BLaER1 treated with 17β-estradiol and CSF1 and Interleukin-3, amounts not matched to agents 10 nM and 100 nM (cell line): ENCODE measurements at regions not wholly inside any gene's neighbourhood (a gene's known extent, or its start where the extent isn't known, plus 50 kb on each side); places are given as distances from the start of the nearest gene placed in this dataset.

Experiments used
- H3K27ac ChIP-seq, 11 experiments: shearing (Covaris generic); formaldehyde crosslinking; 2 replicates each; pipeline ENCODE4 v1.8.1; 2022
- H3K27me3 ChIP-seq, 11 experiments: shearing (Covaris generic); formaldehyde crosslinking; 2 replicates each; pipeline ENCODE4 v1.8.1; 2022
- H3K36me3 ChIP-seq, 11 experiments: shearing (Covaris generic); formaldehyde crosslinking; 2 replicates each; pipeline ENCODE4 v1.8.1; 2022
- H3K4me1 ChIP-seq, 10 experiments: shearing (Covaris generic); formaldehyde crosslinking; 2 replicates each; pipeline ENCODE4 v1.8.1; 2022
- H3K4me2 ChIP-seq, 11 experiments: shearing (Covaris generic); formaldehyde crosslinking; 2 replicates each; pipeline ENCODE4 v1.8.1; 2022
- H3K4me3 ChIP-seq, 10 experiments: shearing (Covaris generic); formaldehyde crosslinking; 2 replicates each; pipeline ENCODE4 v1.8.1; 2022
- H3K9ac ChIP-seq, 11 experiments: shearing (Covaris generic); formaldehyde crosslinking; 2 replicates each; pipeline ENCODE4 v1.8.1; 2022
- H3K9me3 ChIP-seq, 11 experiments: shearing (Covaris generic); formaldehyde crosslinking; replicated peaks in 1 of 11; 2 replicates each; pipeline ENCODE4 v1.8.1; 2022
- H4K20me1 ChIP-seq, 11 experiments: shearing (Covaris generic); formaldehyde crosslinking; 2 replicates each; pipeline ENCODE4 v1.8.1; 2022
- Cebpa-rat ChIP-seq, 11 experiments: shearing (Covaris generic); IDR thresholded peaks; 2 replicates each; pipeline ENCODE4 v1.8.1; 2022

DNA sequence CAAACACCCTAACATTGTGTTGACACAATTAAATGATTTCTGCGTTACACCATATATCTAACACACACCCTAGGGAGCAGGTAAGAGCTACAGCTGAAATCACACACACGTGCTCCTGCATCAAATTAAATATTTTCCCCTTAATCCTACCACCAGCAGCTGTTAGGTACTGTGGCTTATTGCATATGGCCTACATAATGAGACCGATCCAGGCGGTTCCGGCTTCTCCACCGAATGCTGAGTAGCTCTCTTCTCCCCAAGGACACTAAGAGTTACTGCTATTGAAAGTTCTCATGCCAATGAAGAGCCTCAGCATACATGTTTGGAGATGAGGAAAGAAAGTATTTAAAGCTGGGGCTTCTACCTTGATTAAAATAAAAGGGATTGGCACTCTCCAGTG lies 472.2 kb upstream of the STXBP6 start:
- no peak for TF ChIP-seq Cebpa-rat (IDR thresholded peaks at IDR 0.05)
- H3K9ac ChIP-seq = no peak overlapping the region
- no peaks in the 10 kb centered on the region for H3K27me3 ChIP-seq
- H3K4me1 ChIP-seq = no peaks in the 10 kb centered on the region
- H4K20me1 ChIP-seq = no peaks in the 10 kb centered on the region
- no peak overlapping the region for H3K27ac ChIP-seq
- H3K4me2 ChIP-seq = no peak overlapping the region
- H3K4me3 ChIP-seq = no peak overlapping the region
- H3K9me3 ChIP-seq = no peaks in the 10 kb centered on the region
- no peaks in the 10 kb centered on the region for H3K36me3 ChIP-seq

DNA sequence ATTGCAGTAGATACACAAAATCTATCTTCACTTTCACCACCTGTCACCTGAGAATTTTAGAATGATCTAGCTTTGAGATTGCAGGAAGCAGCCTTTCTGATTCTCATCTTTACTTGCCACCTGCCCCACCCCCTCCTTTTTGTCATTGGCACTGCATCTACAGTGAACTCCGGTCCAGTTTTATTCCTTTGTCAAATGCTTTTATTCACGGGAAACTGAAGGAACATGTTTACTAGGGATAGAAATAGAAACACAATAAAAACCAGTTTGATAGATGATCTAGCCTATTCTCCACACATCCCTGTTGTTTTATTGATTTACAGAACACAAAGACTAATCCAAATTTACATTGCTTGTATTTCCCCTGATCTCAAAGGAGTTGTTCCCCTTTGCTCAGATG lies 471.7 kb upstream of the STXBP6 start:
- Histone ChIP-seq H3K36me3 (no peaks in the 10 kb centered on the region), H3K9me3 (no peaks in the 10 kb centered on the region), H3K4me2 (no peak overlapping the region)

GRCh38 chr14:25520821-25521220 lies 470.9 kb upstream of the STXBP6 start:
- Histone ChIP-seq H3K9ac (no peak overlapping the region), H4K20me1 (no peaks in the 10 kb centered on the region), H3K9me3 (peaks cover 0 to 7% (median 0%) of the 10 kb centered on the region in 11 experiments; a peak in 4 of 22 replicates), H3K27me3 (no peaks in the 10 kb centered on the region), H3K4me2 (no peak overlapping the region), H3K4me1 (no peaks in the 10 kb centered on the region; a peak in 1 of 20 replicates), H3K4me3 (no peak overlapping the region), H3K36me3 (no peaks in the 10 kb centered on the region), H3K27ac (no peak overlapping the region)
- no peak for TF ChIP-seq Cebpa-rat (IDR thresholded peaks at IDR 0.05)

More for the DNA sequence above, 471.7 kb upstream of the STXBP6 start:
- H4K20me1 ChIP-seq = no peaks in the 10 kb centered on the region
- H3K4me3 ChIP-seq = no peak overlapping the region
- no peaks in the 10 kb centered on the region for H3K27me3 ChIP-seq
- H3K4me1 ChIP-seq = no peaks in the 10 kb centered on the region; a peak in 1 of 20 replicates
- no peak for TF ChIP-seq Cebpa-rat (IDR thresholded peaks at IDR 0.05)
- no peak overlapping the region for H3K27ac ChIP-seq
- no peak overlapping the region for H3K9ac ChIP-seq

GRCh38 chr14:25518364-25518763 lies 468.4 kb upstream of the STXBP6 start:
- Histone ChIP-seq H4K20me1 (no peaks in the 10 kb centered on the region), H3K9me3 (peaks cover 0 to 23% (median 0%) of the 10 kb centered on the region in 11 experiments; a peak in 5 of 22 replicates), H3K9ac (no peak overlapping the region), H3K4me1 (no peaks in the 10 kb centered on the region; a peak in 1 of 20 replicates), H3K4me3 (no peak overlapping the region), H3K36me3 (no peaks in the 10 kb centered on the region), H3K27ac (no peak overlapping the region), H3K4me2 (no peak overlapping the region), H3K27me3 (no peaks in the 10 kb centered on the region)
- TF ChIP-seq Cebpa-rat (IDR thresholded peaks at IDR 0.05) = no peak

GRCh38 chr14:25516838-25517237 lies 466.9 kb upstream of the STXBP6 start:
- Histone ChIP-seq H3K4me2 (no peak overlapping the region), H3K9me3 (peaks cover 0 to 31% (median 0%) of the 10 kb centered on the region in 11 experiments; a peak in 5 of 22 replicates), H3K36me3 (no peaks in the 10 kb centered on the region), H3K27me3 (no peaks in the 10 kb centered on the region), H3K9ac (no peak overlapping the region), H3K4me3 (no peak overlapping the region), H3K4me1 (no peaks in the 10 kb centered on the region; a peak in 1 of 20 replicates), H4K20me1 (no peaks in the 10 kb centered on the region), H3K27ac (no peak overlapping the region)
- TF ChIP-seq Cebpa-rat (IDR thresholded peaks at IDR 0.05) = no peak

GRCh38 chr14:25508845-25509244 lies 458.9 kb upstream of the STXBP6 start:
- Histone ChIP-seq H3K4me2 (no peak overlapping the region), H3K27me3 (no peaks in the 10 kb centered on the region), H3K27ac (no peak overlapping the region), H3K9me3 (peaks cover 0 to 10% (median 0%) of the 10 kb centered on the region in 11 experiments; a peak in 2 of 22 replicates), H3K4me3 (no peak overlapping the region), H3K9ac (no peak overlapping the region), H4K20me1 (no peaks in the 10 kb centered on the region), H3K4me1 (peaks cover 0 to 14% (median 0%) of the 10 kb centered on the region in 10 experiments; a peak in 4 of 20 replicates), H3K36me3 (no peaks in the 10 kb centered on the region)
- TF ChIP-seq Cebpa-rat (IDR thresholded peaks at IDR 0.05) = no peak

GRCh38 chr14:25501749-25502148 lies 451.8 kb upstream of the STXBP6 start:
- Histone ChIP-seq H3K27ac (no peak overlapping the region), H3K4me1 (peaks cover 0 to 14% (median 0%) of the 10 kb centered on the region in 10 experiments; a peak in 4 of 20 replicates), H3K9me3 (no peaks in the 10 kb centered on the region; a peak in 1 of 22 replicates), H4K20me1 (no peaks in the 10 kb centered on the region), H3K27me3 (no peaks in the 10 kb centered on the region), H3K4me2 (no peak overlapping the region), H3K36me3 (no peaks in the 10 kb centered on the region), H3K4me3 (no peak overlapping the region), H3K9ac (no peak overlapping the region)
- TF ChIP-seq Cebpa-rat (IDR thresholded peaks at IDR 0.05) = no peak

- Histone ChIP-seq H3K27ac (no peak overlapping the region), H3K36me3 (no peaks in the 10 kb centered on the region), H3K9ac (no peak overlapping the region), H3K4me3 (no peak overlapping the region), H3K9me3 (no peaks in the 10 kb centered on the region), H3K27me3 (no peaks in the 10 kb centered on the region), H4K20me1 (no peaks in the 10 kb centered on the region), H3K4me1 (no peaks in the 10 kb centered on the region), H3K4me2 (no peak overlapping the region)
- TF ChIP-seq Cebpa-rat (IDR thresholded peaks at IDR 0.05) = no peak
Measured at GRCh38 chr14:25488961-25489360, 439.0 kb upstream of the STXBP6 start.

GRCh38 chr14:25485381-25485780 lies 435.4 kb upstream of the STXBP6 start:
- Histone ChIP-seq H3K36me3 (no peaks in the 10 kb centered on the region), H3K9ac (no peak overlapping the region), H3K27ac (no peak overlapping the region), H3K27me3 (no peaks in the 10 kb centered on the region), H4K20me1 (no peaks in the 10 kb centered on the region), H3K4me3 (no peak overlapping the region), H3K4me2 (no peak overlapping the region), H3K9me3 (no peaks in the 10 kb centered on the region), H3K4me1 (no peaks in the 10 kb centered on the region)
- no peak for TF ChIP-seq Cebpa-rat (IDR thresholded peaks at IDR 0.05)

- Histone ChIP-seq H3K9me3 (no peaks in the 10 kb centered on the region), H3K9ac (no peak overlapping the region)
- TF ChIP-seq Cebpa-rat (IDR thresholded peaks at IDR 0.05) = no peak
Measured at GRCh38 chr14:25484906-25485305, 435.0 kb upstream of the STXBP6 start.

More at GRCh38 chr14:25484906-25485305, 435.0 kb upstream of the STXBP6 start:
- no peaks in the 10 kb centered on the region for H3K4me1 ChIP-seq
- no peaks in the 10 kb centered on the region for H3K36me3 ChIP-seq
- no peak overlapping the region for H3K27ac ChIP-seq
- H3K27me3 ChIP-seq = no peaks in the 10 kb centered on the region
- no peak overlapping the region for H3K4me2 ChIP-seq
- no peaks in the 10 kb centered on the region for H4K20me1 ChIP-seq
- no peak overlapping the region for H3K4me3 ChIP-seq
